Femur (tissue), 1 donor: ENCODE measurements at regions not wholly inside any gene's neighbourhood (a gene's known extent, or its start where the extent isn't known, plus 50 kb on each side); places are given as distances from the start of the nearest gene placed in this dataset.

Experiments
- DNase-seq: peaks from one replicate; pipeline ENCODE4 v3.0.0-alpha.2; 2017

DNA sequence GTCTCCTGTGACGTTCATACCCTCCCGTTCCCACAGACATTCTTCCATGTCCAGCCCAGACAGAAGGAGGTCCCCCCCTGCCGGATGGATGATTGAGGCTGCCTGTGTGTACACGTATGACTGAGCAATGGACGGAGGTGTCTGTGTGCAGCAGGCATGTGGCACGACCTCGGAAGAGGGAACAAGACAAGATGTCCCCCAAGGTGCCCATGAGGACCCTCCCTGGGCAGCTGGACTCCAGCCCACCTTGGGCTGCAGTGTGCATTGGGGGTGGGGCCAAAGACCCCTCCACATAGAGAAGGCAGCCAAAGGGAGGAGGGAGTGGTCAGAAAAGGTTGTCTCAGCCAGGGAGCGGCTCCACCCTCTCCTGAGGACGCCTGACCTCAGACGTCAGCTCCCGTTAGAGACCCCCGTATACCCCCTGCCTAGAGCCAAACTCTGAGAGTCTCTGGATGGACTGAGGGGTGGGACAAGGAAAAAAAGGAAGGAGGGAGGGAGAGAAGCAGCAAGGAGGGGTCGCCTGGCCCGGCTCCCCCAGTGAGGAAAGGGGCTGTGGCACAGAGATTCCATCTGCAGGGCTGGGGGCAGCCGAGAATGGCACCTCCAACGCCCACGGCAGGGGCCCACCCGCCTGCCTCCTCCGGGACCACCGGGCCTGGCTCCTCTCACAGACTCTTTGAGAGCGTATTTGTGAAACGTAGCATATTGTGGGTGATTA lies 92.9 kb upstream of the BHLHE23 start:
- DNase-seq, result peak; percentile 11

- peak; percentile 1 for DNase-seq
These were observed 91.5 kb upstream of the BHLHE23 start for GRCh38 chr20:63098195-63098810.

DNA sequence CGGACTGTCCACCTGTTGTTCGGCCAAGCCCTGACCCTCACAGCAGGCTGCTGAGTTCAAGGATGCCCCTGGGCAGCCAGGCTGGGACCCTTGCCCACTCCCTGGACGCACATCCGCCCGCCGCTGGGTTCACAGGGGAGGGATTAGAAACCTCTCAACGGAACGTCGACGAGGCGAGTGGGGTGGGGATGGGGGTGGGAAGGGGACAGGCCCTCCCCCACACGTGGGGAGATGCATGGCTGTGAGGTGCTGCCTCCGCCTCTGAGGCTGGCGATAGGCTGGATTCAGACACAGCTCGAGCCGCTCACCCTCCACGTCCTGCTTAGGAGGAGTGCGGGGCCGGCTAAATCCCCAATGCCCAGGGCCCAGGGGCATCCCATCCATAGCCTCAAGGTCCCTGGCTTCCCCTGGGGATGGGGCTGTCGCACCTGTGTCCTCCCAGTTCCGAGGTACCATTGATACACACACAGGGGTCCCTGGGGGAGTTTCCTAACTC lies 90.6 kb upstream of the BHLHE23 start:
- peak; percentile 9 for DNase-seq

DNA sequence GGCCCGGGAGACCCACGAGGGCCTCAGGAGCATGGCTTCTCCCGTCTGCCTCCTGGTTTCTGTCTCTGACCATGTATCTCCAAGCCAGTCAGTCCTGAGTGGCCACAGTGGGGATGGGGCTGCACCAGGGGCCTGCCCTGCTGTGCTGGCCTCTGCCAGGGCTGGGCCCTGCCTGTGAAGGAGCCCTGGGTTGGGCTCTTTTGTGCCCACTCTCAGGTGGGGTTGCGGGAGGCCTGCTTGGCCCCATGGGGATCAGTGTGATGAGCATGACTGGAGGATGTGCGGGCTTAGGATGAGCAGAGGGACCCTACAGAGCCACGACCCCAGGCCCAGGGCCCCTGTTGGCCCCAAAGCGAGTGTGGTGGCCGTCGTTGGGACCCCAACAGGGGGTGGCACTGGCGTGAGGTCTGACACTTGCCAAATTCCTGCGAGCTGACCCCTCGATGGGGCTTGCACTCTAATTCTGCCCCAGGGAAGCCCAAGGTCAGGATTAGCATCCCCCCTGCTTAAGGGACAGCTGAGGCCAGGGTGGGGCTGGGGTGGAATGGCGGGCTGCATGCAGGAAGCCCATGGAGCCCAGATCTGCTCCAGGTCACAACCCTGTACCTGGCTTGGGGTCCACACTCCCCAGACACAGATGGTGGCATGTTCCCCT lies 90.0 kb upstream of the BHLHE23 start:
- DNase-seq, result peak; percentile 15

DNA sequence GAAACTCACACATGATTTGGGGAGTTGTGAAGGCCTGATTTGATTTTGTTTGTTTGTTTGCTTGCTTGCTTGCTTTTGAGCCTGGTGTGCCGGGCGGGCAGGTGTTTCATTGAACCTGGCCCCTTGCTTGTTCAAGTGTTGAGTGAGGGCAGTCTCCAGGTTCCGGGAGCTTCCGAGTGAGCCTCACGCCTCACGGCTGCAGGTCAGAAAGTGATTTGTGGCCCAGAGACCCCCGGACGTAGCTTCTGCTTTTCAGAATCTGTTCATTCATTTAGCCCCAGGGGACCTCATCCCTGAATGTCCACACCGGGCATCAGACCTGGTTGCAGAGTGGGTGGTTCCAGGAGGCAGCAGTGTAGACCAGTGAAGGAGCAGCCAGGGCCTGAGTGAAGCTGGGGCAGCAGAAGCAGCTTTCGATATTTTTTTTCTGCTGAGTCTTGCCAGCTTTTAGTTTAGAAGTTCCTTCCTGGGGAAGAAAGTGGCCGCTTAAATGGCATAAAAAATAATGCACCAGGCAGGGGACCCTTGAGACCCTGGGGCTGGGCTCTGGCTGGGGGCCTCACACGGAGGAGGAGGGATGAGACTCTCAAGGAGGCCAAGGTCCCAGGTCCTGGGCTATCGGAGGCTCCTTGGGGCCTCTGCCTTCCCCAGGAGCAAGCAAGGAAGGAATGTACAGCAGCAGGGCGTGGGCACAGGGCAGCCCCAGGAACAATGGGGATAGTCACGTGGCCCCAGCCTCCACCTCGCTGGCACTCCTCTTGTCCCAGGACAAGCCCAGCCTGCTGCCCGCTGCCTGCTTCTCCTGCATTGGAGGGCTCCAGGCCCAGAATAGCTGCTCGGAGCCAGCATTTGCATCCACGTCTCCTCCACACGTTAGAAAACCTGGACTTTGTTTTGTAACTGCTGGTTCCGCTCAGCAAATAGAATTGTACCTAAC lies 89.2 kb upstream of the BHLHE23 start:
- peak; percentile 3 for DNase-seq

GRCh38 chr20:63094767-63095499 lies 88.2 kb upstream of the BHLHE23 start:
- DNase-seq, result no peak

- DNase-seq, result peak; percentile 6
These were observed 87.4 kb upstream of the BHLHE23 start for GRCh38 chr20:63093966-63094766.

- DNase-seq, result peak; percentile 8
These were observed 86.0 kb upstream of the BHLHE23 start for GRCh38 chr20:63092660-63093215.

DNA sequence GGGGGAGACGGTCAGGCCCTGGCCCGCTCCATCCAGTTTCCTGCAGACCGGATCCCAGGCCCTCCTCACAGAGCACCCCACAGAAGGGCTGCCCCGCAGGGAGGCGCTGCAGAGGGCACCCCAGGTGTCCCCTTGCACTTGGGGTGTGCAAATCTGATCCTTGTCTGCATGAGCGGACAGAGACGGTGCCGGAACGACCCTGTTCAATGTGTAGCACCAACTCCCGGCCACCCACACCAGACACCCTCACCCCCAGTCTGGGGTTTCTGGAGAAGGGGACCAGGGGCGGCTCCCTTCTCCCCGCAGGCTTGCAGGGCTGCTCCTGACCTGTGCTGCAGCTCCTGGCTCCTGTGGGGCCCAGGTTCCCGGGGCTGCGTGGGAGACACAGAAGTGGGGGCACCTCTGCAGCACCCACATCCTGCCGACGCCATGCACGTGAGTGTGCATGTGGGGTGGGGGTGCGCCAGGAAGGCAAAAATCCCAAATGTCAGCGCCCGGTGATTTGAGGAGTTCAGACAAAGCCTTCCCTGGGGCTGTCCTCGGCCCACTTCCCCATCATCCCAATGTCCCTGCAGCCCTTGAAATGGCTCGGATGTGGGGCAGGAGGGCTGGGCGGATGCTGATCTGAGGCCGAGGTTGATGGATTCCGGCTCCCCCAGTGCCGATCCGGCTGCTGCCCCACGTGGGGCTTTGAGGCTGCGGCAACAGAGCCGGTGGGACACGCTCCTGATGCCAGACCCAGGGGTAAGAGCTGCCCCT lies 85.3 kb upstream of the BHLHE23 start:
- DNase-seq, result peak; percentile 10

DNA sequence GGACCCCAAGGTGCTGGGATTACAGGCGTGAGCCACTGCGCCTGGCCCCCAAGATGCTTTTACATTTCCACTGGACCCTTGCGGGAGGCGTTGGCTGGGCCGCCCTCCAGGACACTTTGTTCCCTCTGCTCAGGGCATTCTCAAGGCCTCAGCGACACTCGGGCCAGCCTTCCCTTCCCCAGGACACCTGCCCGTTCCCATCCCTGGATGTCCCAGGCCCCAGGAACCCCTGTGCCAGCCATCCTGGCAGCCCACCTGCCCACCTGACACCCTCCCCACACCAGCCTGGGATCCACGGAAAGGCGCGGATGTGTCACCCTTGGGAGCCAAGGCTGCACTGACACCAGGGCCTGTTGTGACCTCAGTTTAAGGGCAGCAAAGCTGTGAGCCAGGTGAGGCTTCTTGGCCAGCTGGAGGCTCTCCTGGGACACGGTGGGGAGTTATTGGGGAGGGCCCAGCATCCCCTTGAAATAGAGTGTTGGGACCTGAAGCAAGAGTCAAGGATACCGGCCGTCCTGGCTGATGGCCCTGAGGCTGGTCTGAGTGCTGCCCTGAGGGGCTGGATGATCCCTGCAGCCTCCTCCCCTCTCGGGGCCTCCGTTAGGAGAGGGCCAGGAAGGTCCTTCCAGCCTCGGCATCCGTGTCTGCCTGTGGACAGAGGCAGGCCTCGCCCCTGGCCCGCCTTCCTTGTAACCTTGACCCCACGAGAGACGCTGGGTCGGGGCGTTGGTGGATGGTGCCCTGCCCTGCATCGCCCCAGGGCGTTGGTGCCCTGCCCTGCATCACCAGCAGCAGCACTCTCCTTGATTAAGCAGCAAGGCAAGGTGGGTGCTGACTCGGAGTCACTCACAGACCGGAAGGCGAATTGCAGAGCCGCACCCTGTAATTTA lies 84.2 kb upstream of the BHLHE23 start:
- peak; percentile 10 for DNase-seq

- peak; percentile 4 for DNase-seq
These were observed 83.3 kb upstream of the BHLHE23 start for GRCh38 chr20:63090052-63090451.

- DNase-seq, result peak; percentile 2
These were observed 82.5 kb upstream of the BHLHE23 start for GRCh38 chr20:63089051-63089907.

GRCh38 chr20:63087872-63088680 lies 81.3 kb upstream of the BHLHE23 start:
- DNase-seq, result peak; percentile 3

- DNase-seq, result peak; percentile 6
These were observed 80.6 kb upstream of the BHLHE23 start for GRCh38 chr20:63087236-63087871.

GRCh38 chr20:63086421-63087235 lies 79.9 kb upstream of the BHLHE23 start:
- DNase-seq, result peak; percentile 4
